Suppressor macrophage treated with lipopolysaccharide for 1 hour (primary cell): ENCODE measurements at regions not wholly inside any gene's neighbourhood (a gene's known extent, or its start where the extent isn't known, plus 50 kb on each side); places are given as distances from the start of the nearest gene placed in this dataset.
"Not testable (repeated sequence)": the region's sequence is repeated elsewhere in the genome, so short reads cannot be mapped to it uniquely, and the experiment has no call there.

Source experiments
- DNase-seq, 3 donors: peaks; one replicate each; pipeline ENCODE4 v3.0.0-alpha.2; 2020 to 2022

GRCh38 chr5:6105320-6105719 is 273.0 kb downstream of the MED10 start:
- no peak for DNase-seq

DNA sequence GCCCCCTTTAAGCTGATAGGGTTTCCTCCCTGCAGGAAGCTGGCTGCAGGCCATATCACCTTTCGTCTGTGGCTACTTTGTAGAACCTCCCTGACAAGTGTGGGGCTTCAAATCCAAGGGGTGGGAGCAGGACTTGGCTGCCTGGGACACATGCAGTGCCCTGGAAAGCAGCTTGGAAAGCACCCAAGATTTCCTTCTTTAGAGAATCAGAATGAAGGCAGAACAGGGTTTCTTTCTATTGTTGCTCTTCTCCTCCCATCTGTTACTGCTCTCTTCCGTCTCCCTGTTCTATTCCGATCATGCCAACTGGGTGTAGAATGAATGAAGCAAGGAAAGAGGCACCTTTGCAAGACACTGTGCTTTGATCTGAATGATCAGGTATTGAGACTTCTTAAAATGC is 282.2 kb downstream of the MED10 start:
- no peak for DNase-seq

DNA sequence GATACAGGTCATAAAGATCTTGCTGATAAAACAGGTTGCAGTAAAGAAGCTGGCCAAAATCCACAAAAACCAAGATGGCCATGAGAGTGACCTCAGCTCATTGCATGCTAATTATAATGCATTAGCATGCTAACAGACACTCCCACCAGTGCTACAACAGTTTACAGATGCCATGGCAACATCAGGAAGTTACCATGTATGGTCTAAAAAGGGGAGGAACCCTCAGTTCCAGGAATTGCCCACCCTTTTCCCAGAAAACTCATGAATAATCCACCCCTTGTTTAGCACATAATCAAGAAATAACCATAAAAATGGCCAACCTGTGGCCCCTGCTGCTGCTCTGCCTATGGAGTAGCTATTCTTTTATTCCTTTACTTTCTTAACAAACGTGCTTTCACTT is 284.2 kb downstream of the MED10 start:
- DNase-seq, result not testable (repeated sequence)

GRCh38 chr5:6090838-6091237 is 287.5 kb downstream of the MED10 start:
- no peak for DNase-seq

- no peak for DNase-seq
These were observed 288.2 kb downstream of the MED10 start for GRCh38 chr5:6090079-6090654.

DNA sequence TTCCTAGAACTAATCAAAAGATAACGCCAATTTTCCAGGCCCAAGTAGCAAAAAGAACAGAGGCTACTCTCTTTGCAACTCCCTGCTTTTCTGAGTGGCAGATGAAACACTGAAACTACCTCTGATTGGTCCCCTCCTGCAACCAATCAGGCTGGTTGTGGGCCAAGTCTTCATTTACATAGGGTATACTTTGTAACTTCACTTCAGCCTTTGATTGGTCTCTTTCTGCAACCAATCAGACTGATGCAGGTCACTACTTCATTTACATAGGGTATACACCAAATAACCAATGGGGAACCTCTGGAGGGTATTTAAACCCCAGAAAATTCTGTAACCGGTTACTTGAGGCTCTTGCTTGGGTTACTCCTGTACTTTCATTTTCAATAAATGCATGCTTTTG is 289.6 kb downstream of the MED10 start:
- no peak for DNase-seq

DNA sequence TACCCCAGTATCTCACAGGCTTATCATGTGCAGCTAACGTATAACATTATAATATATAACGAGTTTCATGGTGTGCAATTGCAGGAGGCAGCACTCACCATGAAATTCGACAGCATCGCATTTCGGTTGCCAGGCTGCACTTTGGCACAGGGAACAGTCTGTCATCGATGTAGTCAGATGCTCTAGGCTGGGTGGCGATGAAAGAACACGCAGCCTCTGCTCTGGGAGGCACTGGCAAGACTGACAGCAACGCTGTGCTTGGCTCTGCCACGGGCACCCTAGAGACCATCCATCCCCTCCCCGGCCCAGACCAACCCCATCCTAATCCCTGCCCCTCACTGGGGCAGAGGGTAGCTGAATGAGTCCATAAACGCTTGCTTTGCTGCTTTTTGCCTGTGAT is 290.8 kb downstream of the MED10 start:
- no peak for DNase-seq

GRCh38 chr5:6086871-6087270 is 291.5 kb downstream of the MED10 start:
- DNase-seq, result no peak

DNA sequence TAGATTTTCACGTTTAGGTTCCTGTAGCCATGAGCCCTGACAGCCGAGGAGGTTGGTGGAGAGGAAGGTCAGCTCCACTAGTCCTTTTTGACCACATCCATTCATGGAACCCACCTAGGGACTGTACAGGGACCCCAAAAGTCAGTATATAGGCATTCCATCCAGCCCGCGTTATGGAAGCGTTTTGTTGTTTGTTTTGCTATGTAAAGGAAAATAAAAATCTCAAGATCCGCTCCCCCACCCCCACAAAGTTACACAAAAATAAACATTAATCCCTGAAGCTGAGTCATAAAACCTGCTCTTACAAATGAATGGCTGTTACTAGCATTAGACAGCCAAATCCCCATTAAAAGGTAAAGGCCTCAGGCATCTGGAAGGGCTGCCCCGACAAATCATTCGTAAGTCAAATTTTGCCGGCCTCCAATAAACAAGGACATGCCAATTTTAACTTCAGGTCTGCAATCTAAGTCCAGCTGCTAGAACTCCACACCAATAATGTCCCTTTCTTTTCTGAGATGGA is 292.9 kb downstream of the MED10 start:
- no peak for DNase-seq

DNA sequence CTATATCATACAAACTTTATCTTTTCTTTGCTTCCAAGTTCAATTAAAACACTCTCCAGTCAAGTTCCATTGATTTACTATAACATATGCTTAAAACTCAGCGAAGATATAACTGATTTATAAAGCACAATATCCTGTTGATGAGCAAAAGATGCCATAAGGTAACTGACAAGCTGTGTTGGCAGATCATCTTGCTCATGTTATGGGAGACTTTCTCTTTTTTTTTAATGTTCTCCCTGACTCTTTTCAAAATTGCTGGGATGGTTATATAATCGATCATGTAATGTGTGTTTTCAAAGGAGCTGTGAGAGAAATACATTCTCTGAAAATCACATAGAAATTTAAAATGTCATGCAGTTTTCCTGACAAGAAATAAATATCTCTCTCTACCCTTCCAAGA is 293.5 kb downstream of the MED10 start:
- no peak for DNase-seq

DNA sequence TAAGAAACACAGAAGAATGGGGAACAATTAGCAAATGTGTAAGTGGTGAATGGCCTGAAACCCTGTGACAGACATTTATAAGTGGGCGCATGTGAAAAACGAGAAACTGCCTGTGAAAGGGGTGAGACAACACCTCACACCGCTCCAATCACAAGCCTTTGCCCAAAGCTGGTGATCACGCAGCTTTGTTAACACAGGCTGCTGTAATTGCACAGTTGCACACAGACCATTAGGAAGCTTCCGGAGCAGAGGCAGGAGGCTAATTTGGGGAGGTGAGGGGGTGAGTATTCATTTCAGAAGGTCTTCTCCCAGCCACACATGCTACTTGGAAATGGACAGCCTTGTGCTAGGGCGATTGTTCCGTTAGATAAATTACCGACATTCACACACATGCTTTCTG is 294.0 kb downstream of the MED10 start:
- no peak for DNase-seq

GRCh38 chr5:6083311-6083978 is 294.9 kb downstream of the MED10 start:
- no peak for DNase-seq

DNA sequence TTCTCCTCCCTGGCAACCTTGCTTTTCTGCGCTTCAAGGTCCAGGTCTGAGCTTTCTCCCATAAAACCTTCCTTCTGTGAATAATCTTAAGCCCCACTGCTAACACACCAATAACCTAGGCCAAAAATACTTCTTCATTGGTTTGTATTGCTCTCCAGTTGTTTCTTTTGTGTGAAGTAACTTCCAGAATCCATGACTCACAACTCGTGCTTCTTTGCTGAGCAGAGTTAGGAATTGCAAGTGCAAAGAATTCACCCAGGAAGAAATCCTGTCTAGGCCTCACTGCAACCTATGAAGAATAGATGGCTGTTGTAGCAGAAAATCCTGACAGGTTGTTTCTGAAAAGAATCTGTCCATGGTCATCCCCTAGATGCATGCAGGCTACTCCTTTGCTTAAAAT is 295.7 kb downstream of the MED10 start:
- no peak for DNase-seq

DNA sequence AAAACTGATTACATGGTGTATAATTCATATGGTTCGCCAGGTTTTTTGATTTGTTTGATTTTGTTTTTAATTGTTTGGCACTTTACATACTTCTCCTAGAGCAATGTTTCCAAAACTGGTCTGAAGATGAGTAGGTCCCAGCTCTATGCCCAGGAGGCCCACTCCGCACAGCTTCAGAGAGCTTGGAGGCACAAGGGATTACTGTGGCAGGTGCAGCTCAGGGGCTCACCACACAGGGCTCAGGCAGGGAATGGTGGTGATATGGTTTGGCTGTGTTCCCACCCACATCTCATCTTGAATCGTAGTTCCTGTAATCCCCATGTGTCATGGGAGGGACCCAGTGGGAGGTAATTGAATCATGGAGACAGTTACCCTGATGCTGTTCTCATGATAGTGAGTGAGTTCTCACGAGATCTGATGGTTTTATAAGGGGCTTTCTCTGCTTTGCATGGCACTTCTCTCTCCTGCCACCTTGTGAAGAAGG is 296.6 kb downstream of the MED10 start:
- DNase-seq, result no peak

- DNase-seq, result no peak
These were observed 297.2 kb downstream of the MED10 start for GRCh38 chr5:6080930-6081726.

DNA sequence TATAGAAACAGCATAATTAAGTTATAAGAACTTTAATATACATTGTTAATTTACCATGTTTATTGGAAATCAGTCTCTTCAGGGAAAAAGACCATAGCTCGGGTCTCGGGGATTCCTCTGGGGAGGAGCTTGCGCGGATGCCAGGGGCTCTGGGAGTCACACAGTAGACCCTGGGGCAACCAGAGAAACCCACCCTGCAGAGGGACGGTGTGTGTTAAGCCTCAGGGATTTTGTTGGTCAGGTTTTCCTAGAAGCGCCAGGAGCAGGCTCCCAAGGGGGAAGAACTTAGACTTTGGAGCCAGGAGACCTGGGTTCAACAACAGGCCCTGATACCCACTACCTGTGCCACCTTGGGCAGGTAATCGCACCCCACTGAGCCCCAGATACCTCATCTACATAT is 297.9 kb downstream of the MED10 start:
- no peak for DNase-seq

- no peak for DNase-seq
These were observed 299.5 kb downstream of the MED10 start for GRCh38 chr5:6078881-6079280.

GRCh38 chr5:6076341-6077239 is 301.8 kb downstream of the MED10 start:
- no peak for DNase-seq

DNA sequence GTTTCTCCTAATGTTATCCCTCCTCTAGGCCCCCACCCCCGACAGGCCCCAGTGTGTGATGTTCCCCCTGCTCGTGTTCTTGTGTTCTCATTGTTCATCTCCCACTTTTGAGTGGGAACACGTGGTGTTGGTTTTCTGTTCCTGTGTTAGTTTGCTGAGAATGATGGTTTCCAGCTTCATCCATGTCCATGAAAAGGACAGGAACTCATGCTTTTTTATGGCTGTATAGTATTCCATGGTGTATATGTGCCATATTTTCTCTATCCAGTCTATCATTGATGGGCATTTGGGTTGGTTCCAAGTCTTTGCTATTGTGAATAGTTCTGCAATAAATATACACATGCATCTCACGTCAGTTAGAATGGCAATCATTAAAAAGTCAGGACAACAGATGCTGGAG is 305.9 kb downstream of the MED10 start:
- DNase-seq, result not testable (repeated sequence)

- DNase-seq, result no peak
These were observed 308.7 kb downstream of the MED10 start for GRCh38 chr5:6069496-6070185.

GRCh38 chr5:6066016-6066415 is 312.3 kb downstream of the MED10 start:
- DNase-seq, result no peak

GRCh38 chr5:6059137-6059800 is 319.1 kb downstream of the MED10 start:
- DNase-seq, result no peak
